Mucosa of gallbladder (tissue), 1 donor: ENCODE measurements at regions not wholly inside any gene's neighbourhood (a gene's known extent, or its start where the extent isn't known, plus 50 kb on each side); places are given as distances from the start of the nearest gene placed in this dataset.
"Not testable (repeated sequence)": the region's sequence is repeated elsewhere in the genome, so short reads cannot be mapped to it uniquely, and the experiment has no call there.

Experiments
- DNase-seq: peaks from one replicate; pipeline ENCODE4 v3.0.0-alpha.2; 2020; ENCODE audit warnings: low spot score
- donor health status: DM: no; HTN: no; CAD: no.

DNA sequence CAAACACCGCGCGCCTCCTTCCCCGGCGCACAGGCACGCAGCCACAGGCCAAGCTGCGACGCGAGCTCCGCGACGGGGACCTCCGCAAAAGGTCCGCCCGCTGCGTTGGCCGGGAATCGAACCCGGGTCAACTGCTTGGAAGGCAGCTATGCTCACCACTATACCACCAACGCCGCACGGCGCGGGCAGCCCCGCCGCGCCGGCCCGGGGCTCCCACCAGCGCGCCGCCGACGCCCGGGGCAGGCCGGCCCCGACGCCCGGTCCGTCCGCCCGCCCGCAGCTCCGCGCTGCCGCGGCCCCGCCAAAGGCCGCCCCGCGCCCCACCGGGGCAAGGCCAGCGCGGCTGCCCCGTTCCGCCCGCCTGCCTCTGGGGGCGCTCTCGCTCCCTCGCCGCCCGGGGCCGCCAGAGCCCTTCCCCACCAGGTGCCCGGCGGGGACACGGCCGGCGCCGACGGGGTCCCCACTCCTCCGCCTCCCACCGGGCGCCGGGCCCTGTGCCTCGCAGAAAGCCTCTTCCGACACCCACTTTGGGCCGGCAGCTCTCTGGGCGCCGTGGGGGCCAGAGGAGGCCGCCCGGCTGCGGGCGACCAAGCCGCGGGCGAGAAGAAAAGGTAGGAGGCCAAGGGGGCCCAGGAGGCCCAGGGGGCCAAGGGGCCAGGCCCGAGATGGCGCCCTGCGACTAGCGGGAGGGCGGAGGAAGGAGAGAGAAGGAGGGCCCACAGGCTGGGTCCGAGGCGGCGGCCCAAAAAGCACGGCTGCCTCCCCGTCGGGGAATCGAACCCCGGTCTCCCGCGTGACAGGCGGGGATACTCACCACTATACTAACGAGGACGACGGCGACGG lies 50.2 kb upstream of the FCGR2A start:
- not testable (repeated sequence) for DNase-seq

- DNase-seq, result not testable (repeated sequence)
These were observed 51.0 kb upstream of the FCGR2A start for GRCh38 chr1:161453950-161454864.

- not testable (repeated sequence) for DNase-seq
These were observed 53.4 kb upstream of the FCGR2A start for GRCh38 chr1:161451698-161452348.

DNA sequence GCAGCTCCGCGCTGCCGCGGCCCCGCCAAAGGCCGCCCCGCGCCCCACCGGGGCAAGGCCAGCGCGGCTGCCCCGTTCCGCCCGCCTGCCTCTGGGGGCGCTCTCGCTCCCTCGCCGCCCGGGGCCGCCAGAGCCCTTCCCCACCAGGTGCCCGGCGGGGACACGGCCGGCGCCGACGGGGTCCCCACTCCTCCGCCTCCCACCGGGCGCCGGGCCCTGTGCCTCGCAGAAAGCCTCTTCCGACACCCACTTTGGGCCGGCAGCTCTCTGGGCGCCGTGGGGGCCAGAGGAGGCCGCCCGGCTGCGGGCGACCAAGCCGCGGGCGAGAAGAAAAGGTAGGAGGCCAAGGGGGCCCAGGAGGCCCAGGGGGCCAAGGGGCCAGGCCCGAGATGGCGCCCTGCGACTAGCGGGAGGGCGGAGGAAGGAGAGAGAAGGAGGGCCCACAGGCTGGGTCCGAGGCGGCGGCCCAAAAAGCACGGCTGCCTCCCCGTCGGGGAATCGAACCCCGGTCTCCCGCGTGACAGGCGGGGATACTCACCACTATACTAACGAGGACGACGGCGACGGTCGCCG lies 57.4 kb upstream of the FCGR2A start:
- DNase-seq, result not testable (repeated sequence)

DNA sequence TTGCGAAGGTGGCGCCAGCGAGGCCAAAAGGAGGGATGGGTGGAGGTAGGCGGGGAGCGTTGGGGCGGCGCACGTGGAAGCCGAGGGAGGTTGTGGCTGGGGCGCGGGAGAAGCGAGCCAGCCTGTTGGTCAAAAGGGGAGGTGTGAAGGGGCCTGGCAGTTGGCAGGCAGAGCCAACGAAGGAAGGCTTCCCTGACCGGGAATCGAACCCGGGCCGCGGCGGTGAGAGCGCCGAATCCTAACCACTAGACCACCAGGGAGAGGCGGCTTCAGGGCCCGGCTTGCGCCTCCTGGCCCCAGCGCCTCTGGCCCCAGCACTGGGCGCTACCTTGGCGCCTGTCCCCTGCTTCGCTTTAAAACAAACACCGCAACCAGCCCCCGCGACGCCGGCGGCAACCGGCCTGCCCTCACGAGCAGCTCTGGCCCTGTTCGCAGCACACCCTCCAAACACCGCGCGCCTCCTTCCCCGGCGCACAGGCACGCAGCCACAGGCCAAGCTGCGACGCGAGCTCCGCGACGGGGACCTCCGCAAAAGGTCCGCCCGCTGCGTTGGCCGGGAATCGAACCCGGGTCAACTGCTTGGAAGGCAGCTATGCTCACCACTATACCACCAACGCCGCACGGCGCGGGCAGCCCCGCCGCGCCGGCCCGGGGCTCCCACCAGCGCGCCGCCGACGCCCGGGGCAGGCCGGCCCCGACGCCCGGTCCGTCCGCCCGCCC lies 58.1 kb upstream of the FCGR2A start:
- DNase-seq, result not testable (repeated sequence)

DNA sequence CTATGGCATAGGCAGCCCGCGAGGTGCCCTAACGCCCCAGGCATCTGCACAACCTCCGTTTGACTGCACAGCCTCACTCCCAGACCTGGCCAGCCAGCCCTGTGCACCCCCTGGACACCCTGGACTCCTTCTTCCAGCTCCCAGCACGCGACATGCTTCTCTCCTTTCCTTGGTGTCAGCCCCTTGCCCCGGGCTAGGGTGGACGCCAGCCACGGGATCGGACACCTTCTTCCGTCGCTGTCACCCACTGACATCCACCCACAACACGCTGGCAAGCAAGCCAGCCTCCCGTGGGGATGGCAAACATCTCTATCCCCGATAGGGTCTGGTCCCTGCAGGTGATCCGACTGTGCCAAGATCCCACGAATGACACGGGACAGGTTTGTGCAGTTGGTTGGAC lies 60.5 kb upstream of the FCGR2A start:
- DNase-seq, result peak; percentile 33

DNA sequence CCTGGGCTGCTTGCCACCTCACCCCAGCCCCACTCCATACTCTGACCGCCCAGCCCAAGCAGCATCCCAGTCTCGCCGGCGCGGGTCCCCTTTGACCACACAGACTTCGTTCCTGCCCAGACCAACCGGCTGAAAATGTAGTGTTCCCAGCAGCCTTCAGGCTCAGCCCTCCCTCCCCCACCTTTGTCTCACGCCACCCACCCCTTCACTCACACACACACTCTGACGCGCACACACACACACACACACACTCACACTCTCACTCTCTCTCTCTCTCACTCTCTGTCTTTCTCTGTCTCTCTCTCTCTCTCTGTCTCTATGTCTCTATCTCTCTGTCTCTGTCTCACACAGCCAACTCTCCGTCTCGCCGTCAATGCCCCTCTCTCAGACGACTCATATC lies 61.0 kb upstream of the FCGR2A start:
- not testable (repeated sequence) for DNase-seq

DNA sequence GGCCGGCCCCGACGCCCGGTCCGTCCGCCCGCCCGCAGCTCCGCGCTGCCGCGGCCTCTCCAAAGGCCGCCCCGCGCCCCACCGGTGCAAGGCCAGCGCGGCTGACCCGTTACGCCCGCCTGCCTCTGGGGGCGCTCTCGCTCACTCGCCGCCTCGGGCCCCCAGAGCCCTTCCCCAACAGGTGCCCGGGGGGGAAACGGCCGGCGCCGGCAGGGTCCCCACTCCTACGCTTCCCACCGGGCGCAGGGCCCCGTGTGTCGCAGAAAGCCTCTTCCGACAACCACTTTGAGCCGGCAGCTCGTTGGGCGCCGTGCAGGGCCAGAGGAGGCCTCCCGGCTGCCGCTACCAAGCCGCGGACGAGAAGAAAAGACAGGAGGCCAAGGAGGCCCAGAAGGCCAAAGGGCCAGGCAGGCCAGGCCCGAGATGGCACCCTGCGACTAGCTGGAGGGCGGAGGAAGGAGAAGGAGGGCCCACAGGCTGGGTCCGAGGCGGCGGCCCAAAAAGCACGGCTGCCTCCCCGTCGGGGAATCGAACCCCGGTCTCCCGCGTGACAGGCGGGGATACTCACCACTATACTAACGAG lies 64.9 kb upstream of the FCGR2A start:
- DNase-seq, result no peak

GRCh38 chr1:161439280-161440232 lies 65.7 kb upstream of the FCGR2A start:
- DNase-seq, result no peak

DNA sequence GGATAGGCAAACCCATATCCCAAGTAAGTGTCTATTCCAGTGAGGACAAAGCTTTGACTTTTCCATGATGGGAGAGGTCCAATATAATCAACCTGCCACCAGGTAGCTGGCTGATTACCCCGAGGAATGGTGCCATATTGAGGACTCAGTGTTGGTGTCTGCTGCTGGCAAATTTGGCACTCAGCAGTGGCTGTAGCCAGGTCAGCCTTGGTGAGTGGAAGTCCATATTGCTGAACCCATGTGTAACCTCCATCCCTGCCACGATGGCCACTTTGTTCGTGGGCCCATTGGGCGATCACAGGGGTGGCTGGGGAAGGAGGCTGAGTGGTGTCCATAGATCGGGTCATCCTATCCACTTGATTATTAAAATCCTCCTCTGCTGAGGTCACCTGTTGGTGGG lies 65.5 kb upstream of the CFAP126 start:
- DNase-seq, result not testable (repeated sequence)

DNA sequence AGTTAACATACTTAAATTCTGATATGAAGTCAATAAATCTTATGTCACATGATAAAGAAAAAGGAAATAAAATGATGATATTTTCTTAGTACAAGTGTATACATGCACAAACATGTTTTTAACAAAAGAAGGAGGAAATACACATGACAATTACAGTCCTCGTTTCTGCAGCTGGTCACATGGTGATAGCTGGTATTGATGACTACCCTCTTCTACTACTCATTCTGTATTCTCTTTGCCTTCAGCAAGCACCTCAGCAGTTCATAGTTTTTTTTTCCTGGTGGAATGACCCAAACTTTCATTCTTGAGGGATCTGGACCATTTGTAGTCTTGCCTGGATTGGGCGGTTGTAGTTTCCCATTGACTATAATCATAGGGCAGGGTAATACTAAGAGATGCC lies 64.4 kb upstream of the CFAP126 start:
- no peak for DNase-seq

DNA sequence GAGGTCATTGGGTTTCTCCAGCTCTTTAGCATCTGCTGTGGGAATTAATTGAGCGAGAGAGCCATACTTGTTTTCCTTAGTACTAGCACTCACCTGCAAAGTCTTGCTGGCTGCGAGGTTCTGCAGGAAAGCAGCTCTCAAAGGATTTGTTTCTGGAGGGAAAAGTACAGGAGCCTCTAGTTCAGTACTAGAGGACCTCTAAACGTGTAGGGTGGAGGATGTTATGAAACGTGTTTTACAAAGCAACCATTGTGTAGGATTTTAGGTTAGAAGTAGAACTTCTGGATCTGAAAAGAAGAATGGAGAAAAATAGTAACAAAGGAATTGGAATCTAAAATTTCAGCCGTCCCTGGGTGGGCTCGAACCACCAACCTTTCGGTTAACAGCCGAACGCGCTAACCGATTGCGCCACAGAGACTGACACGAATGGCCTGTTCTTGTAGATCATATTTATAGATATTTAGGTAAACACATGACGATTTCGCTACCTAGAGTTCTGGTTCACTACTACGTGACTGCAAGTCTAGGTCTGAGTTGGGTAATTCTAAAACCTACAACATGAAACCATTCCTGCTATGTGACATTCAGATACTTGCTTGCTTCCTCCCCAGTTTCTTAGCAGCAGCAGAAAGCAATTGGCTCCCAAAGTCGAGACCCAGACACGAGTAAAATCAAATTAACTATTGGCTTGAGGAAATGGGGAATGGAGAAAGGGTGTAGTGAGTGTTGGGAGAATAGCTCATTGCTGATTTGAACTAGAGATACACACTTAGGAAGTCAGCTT lies 60.2 kb upstream of the CFAP126 start:
- no peak for DNase-seq

DNA sequence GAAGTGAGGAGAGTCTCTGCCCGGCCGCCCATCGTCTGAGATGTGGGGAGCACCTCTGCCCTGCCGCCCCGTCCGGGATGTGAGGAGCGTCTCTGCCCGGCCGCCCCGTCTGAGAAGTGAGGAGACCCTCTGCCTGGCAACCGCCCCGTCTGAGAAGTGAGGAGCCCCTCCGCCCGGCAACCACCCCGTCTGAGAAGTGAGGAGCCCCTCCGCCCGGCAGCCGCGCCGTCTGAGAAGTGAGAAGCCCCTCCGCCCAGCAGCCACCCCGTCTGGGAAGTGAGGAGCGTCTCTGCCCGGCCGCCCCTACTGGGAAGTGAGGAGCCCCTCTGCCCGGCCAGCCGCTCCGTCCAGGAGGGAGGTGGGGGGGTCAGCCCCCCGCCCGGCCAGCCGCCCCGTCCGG lies 55.2 kb upstream of the CFAP126 start:
- DNase-seq, result not testable (repeated sequence)

DNA sequence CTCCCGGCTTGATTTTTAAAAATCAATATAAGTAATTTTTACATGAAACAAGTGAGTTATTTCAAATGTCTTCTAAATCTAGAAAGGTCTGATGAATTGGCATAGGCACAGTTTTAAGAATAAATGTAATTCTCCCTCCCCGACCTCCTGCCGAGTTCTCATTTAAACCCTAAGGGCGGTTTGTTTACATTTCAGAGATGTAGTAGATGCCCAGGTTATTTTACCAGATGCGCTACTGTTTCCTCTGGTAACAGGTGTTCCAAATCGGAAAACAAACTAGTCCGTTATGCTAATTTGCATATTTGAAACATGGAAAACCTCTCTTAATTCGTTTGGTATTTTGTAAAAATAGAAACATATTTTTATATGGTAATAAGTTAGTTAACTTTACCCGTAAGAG lies 53.8 kb upstream of the CFAP126 start:
- DNase-seq, result no peak

DNA sequence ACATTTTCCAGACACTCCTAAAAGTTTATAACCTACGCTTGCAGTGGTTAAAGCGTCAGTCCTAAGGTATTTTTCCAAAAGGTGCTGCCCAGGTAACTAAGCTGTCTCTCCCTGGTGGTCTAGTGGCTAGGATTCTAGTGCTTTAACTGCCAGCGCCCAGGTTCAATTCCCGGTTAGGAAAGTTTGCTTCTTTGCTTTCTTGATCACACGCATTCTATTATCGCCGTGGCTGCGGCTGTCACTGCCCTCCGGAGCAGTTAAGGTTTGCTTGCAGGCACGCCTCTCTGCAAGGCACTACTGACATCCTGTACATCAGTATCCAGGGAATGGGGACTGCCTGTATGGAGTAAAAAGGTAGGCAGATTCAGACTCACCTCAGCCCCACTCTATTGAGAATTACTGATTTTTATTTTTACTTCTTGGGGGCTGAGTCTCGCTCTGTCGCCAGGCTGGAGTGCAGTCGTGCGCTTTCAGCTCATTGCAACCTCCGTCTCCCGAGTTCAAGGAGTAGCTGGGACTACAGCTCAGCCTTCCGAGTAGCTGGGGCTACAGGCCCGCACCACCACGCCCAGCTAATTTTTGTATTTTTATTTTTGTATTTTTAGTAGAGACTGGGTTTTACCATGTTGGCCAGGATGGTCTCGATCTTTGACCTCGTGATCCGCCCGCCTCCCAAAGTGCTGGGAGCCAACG lies 53.2 kb upstream of the CFAP126 start:
- DNase-seq, result no peak

DNA sequence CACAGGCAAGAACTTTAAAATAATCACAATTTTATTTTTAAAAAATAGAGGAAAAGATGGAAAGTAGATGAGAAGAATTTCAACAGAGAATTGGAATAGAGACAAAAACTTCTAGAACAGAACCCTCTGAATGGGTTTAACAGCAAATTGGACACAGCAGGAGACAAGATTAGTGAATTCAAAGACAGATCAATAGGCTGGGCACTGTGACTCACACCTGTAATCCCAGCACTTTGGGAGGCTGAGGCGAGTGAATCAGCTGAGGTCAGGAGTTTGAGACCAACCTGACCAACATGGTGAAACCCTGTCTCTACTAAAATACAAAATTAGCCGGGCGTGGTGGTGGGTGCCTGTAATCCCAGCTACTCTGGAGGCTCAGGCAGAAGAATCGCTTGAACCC lies 49.9 kb upstream of the CFAP126 start:
- not testable (repeated sequence) for DNase-seq
